Upper lobe of left lung (tissue), 4 donors: ENCODE measurements at regions not wholly inside any gene's neighbourhood (a gene's known extent, or its start where the extent isn't known, plus 50 kb on each side); places are given as distances from the start of the nearest gene placed in this dataset.
"Not testable (repeated sequence)": the region's sequence is repeated elsewhere in the genome, so short reads cannot be mapped to it uniquely, and the experiment has no call there.

Experiments used
- CTCF ChIP-seq, 6 experiments: fragments of 450-650 bp in 4 of 6; fragments of 200-600 bp in 2 of 6; sonication (generic) in 2 of 6; IDR thresholded peaks; one replicate each; pipeline ENCODE4 v1.5.1; 2016 to 2019; ENCODE audit warnings: antibody characterized with exemption in 6 of 6
- EP300 ChIP-seq, 4 donors: sonication (generic); formaldehyde crosslinking; IDR thresholded peaks; one replicate each; pipeline ENCODE4 v1.5.1; 2017; ENCODE audit warnings: antibody characterized with exemption in 4 of 4, control low read depth in 2 of 4
- POLR2A ChIP-seq, 4 donors: fragments of 450-650 bp; IDR thresholded peaks; one replicate each; pipeline ENCODE4 v1.5.1; 2016 to 2017; ENCODE audit warnings: antibody characterized with exemption in 4 of 4, mild to moderate bottlenecking in 2 of 4
- POLR2AphosphoS5 ChIP-seq, 2 donors: sonication (generic); formaldehyde crosslinking; IDR thresholded peaks; one replicate each; pipeline ENCODE4 v1.5.1; 2017; ENCODE audit warnings: antibody characterized with exemption in 2 of 2

- TF ChIP-seq EP300, CTCF, POLR2A, POLR2AphosphoS5 (IDR thresholded peaks at IDR 0.05): not testable (repeated sequence)
These were observed 295.9 kb upstream of the ADGRL2 start for GRCh38 chr1:81504820-81505219.
